Muscle layer of colon (tissue), 2 donors: ENCODE measurements at regions not wholly inside any gene's neighbourhood (a gene's known extent, or its start where the extent isn't known, plus 50 kb on each side); places are given as distances from the start of the nearest gene placed in this dataset.

Experiments
- H3K27ac ChIP-seq: one replicate; pipeline ENCODE4 v1.7.0; 2013; ENCODE audit warnings: low read depth, mild to moderate bottlenecking, low read length, moderate library complexity
- H3K27me3 ChIP-seq, 2 donors: one replicate each; pipeline ENCODE4 v1.7.0; 2013; ENCODE audit warnings: low read length in 2 of 2, mild to moderate bottlenecking in 2 of 2; ENCODE audit not compliant: insufficient read depth in 2 of 2, control insufficient read depth in 1 of 2
- H3K36me3 ChIP-seq: one replicate; pipeline ENCODE4 v1.7.0; 2013; ENCODE audit warnings: mild to moderate bottlenecking, low read length; ENCODE audit not compliant: insufficient read depth
- H3K4me1 ChIP-seq: one replicate; pipeline ENCODE4 v1.7.0; 2013; ENCODE audit warnings: mild to moderate bottlenecking, low read length; ENCODE audit not compliant: insufficient read depth
- H3K4me3 ChIP-seq, 2 donors: one replicate each; pipeline ENCODE4 v1.7.0; 2013; ENCODE audit warnings: low read length in 2 of 2, low read depth in 1 of 2, mild to moderate bottlenecking in 1 of 2, moderate library complexity in 1 of 2
- H3K9ac ChIP-seq: one replicate; pipeline ENCODE4 v1.7.0; 2013; ENCODE audit warnings: low read length
- H3K9me3 ChIP-seq: one replicate; pipeline ENCODE4 v1.7.0; 2013; ENCODE audit warnings: mild to moderate bottlenecking, low read length
- donor health status: abdominal sarcoma.
- donor health status: Adenocarcinoma of cecum.

DNA sequence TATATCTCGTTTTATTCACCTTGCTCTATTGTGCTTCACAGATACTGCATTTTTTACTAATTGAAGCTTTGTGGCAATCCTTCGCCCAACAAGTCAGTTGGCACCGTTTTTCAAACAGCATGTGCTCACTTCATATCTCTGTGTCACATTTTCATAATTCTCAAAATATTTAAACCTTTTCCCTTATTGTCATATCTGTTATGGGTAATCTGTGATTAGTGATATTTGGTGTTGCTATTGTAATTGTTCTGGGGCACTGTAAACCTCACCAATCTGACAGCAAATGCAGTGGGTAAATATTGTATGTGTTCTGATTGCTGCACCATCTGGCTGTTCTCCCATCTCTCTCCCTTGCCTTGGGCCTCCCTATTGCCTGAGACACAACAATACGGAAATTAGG lies 191.3 kb downstream of the BTG1 start:
- H3K27ac ChIP-seq = no peak overlapping the region
- no peaks in the 10 kb centered on the region for H3K36me3 ChIP-seq
- no peaks in the 10 kb centered on the region for H3K9me3 ChIP-seq
- no peak overlapping the region for H3K4me3 ChIP-seq
- H3K27me3 ChIP-seq = no peaks in the 10 kb centered on the region
- H3K4me1 ChIP-seq = no peaks in the 10 kb centered on the region
- no peak overlapping the region for H3K9ac ChIP-seq

DNA sequence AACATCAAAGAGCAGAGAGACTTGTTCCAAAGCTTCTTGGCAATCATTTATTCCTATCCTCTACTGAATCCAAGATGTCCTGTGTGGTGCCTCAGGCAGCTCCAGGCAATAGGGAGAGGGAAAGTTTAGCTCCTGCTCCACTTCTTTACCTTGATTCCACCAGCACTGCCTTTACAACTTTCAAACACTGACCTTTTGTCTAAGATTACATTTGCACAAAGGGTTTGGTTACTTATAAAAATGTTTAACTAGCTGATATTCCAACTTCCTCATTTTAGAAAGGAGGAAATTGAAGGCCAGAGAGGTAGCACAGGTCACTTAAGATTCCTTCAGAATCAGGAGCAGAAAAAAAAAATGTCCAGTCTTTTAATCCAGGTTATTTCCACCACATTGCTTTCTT lies 192.7 kb downstream of the BTG1 start:
- Histone ChIP-seq H3K4me1 (no peaks in the 10 kb centered on the region), H3K27ac (no peak overlapping the region), H3K4me3 (no peak overlapping the region), H3K9ac (no peak overlapping the region), H3K36me3 (no peaks in the 10 kb centered on the region), H3K27me3 (no peaks in the 10 kb centered on the region), H3K9me3 (no peaks in the 10 kb centered on the region)

DNA sequence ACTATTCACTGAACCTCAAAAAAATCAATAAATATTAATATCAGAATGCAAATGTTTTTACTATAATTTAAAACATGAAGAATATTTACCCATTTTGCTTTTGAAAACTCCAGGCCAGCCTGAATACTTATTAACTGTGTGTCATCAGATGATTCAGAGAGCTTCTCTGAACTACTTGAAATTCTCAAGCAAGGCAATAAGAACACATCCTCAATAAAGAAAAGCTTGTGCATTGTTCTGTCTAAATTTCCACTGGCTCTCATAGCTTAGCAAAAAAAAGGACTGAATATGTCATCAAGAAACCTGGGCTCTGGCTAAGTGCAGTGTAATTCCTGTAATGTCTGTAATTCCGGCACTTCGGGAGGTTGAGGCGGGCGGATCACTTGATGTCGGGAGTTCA lies 194.1 kb downstream of the BTG1 start:
- H3K27ac ChIP-seq = no peak overlapping the region
- H3K27me3 ChIP-seq = no peaks in the 10 kb centered on the region
- H3K36me3 ChIP-seq = no peaks in the 10 kb centered on the region
- H3K9me3 ChIP-seq = no peaks in the 10 kb centered on the region
- H3K4me3 ChIP-seq = no peak overlapping the region
- no peaks in the 10 kb centered on the region for H3K4me1 ChIP-seq
- H3K9ac ChIP-seq = no peak overlapping the region

DNA sequence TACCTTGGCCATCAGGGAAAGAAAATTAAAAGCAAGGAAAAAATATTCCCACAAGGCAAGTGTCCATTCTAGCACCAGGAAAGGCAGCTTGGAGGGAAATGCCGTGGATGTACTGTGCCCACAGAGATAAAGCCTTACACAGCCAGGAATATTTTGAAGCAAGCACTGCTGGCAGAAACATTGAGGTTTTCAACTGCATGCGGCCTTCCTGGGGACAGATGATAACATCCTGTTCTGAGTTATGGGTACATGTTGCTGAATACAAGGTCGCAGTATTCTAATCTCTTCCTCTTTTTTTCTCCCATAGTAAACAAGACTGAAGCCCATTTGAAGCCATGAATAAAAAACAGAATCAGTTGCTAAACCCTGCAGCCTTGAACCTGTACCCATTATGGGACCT lies 197.1 kb downstream of the BTG1 start:
- no peaks in the 10 kb centered on the region for H3K36me3 ChIP-seq
- no peaks in the 10 kb centered on the region for H3K4me1 ChIP-seq
- no peak overlapping the region for H3K9ac ChIP-seq
- H3K4me3 ChIP-seq = no peak overlapping the region
- H3K27ac ChIP-seq = no peak overlapping the region
- no peaks in the 10 kb centered on the region for H3K9me3 ChIP-seq
- H3K27me3 ChIP-seq = no peaks in the 10 kb centered on the region

DNA sequence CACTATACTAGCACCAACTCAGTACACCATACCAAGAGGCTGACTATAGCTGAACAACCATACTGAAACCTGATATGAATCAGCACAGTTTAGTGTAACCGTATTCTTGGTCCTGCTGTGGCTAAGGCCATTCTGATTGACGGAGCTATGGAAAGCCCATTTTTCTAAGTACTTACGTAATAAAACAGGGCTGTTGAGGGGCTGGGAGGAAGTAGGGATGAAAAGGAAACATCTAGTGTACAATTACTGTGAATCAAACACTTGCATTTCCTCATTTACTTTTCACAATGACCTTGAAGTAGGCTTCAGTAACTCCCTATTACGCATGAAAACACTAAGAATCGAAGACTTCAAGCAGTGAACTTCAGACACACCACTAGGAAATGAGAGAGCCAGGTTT lies 198.2 kb downstream of the BTG1 start:
- Histone ChIP-seq H3K27ac (no peak overlapping the region), H3K4me1 (no peaks in the 10 kb centered on the region), H3K9me3 (no peaks in the 10 kb centered on the region), H3K36me3 (no peaks in the 10 kb centered on the region), H3K4me3 (no peak overlapping the region), H3K27me3 (no peaks in the 10 kb centered on the region), H3K9ac (no peak overlapping the region)

DNA sequence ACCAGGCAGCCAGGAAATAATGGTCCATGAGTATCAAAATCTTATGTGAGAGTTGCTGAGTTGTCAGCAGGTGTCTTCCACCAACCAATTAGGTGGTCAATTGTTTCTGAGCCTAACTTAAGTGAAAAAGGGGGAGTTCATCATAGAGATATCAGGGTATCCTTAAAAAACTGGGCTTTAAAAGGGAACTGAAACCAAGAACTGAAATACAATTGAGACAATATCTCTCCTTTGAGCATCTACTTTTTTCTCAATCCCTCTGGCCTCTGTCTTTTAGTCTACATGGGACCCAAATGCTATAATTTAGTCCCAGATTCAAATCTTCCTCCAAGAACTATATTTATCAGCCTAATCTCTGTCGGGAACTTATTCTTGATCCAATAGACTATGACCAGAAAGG lies 201.0 kb downstream of the BTG1 start:
- Histone ChIP-seq H3K9me3 (no peaks in the 10 kb centered on the region), H3K27me3 (no peaks in the 10 kb centered on the region), H3K36me3 (no peaks in the 10 kb centered on the region), H3K4me3 (no peak overlapping the region), H3K9ac (no peak overlapping the region), H3K4me1 (no peaks in the 10 kb centered on the region), H3K27ac (no peak overlapping the region)

DNA sequence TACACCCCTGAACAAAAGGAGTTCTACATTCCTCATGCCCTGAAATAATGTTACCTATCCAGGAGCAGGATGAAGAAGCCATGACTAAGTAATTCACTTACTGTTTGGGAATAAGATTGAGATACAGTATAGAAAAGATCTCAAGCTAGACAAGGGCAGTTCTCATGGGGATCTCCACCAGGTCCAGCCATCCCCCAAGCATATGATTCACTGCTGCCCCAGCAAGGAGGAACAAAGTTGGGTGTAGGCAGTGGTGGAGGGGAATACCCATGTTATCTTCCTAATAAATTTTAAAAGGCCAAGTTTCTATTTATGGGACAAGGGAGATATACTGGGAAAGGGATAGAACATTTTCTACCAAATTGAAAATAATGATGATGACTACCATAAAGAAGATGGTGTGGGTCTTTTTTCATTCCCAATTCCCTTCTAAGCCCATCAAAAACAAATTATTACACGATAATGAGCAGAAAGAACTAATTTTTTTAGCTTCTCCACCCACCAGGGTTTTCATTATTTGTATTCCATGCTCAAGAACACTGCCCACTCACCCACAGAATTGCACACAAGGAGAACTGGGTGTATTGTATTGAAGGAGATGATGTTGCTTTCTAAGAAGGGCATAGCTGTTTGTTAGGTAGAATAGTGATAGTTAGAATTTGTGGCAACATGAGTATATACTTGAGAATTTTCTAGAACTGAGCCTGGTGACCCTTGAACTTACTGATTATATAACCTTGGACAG lies 204.6 kb downstream of the BTG1 start:
- Histone ChIP-seq H3K4me3 (no peak overlapping the region), H3K9ac (no peak overlapping the region), H3K27ac (no peak overlapping the region), H3K4me1 (no peaks in the 10 kb centered on the region), H3K36me3 (no peaks in the 10 kb centered on the region), H3K9me3 (no peaks in the 10 kb centered on the region), H3K27me3 (no peaks in the 10 kb centered on the region)

DNA sequence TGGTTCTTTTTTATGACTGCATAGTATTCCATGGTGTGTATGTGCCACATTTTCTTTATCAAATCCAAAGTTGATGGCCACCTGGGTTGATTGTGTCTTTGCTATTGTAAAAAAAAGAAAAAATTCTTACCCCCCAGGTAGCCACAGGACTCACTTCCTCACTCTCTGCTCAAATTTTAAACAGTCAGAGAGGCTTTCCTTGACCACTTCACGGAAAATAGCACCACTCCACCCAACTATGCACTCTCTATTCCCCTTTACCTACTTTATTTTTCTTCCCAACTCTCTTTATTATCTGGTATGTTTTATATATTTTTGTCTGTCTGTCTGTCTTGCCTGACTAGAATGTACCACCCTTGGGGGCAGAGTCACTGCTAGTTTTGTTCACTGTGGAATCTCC lies 205.3 kb downstream of the BTG1 start:
- no peaks in the 10 kb centered on the region for H3K4me1 ChIP-seq
- no peaks in the 10 kb centered on the region for H3K36me3 ChIP-seq
- H3K4me3 ChIP-seq = no peak overlapping the region
- H3K27me3 ChIP-seq = no peaks in the 10 kb centered on the region
- no peaks in the 10 kb centered on the region for H3K9me3 ChIP-seq
- H3K9ac ChIP-seq = no peak overlapping the region
- no peak overlapping the region for H3K27ac ChIP-seq

DNA sequence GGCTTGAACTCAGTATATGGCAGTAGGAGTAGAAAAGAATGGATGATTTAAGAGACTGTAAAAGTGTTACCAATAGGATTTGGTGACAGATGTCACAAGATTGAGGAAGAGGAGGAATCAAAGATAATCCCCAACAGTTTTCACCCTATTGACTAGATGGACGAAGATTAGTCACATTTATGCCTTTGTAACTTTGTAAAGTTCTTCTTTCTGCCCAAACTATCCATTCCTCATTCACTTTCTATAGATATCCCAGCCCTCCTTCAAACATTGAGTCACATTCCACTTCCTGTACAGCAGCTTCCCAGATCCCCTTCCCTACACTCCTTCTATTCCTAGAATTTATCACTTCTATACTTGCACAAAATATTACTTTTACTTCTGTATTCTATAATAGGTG lies 207.9 kb downstream of the BTG1 start:
- Histone ChIP-seq H3K9me3 (no peaks in the 10 kb centered on the region), H3K36me3 (no peaks in the 10 kb centered on the region), H3K4me1 (no peaks in the 10 kb centered on the region), H3K27me3 (no peaks in the 10 kb centered on the region), H3K4me3 (no peak overlapping the region), H3K9ac (no peak overlapping the region), H3K27ac (no peak overlapping the region)

DNA sequence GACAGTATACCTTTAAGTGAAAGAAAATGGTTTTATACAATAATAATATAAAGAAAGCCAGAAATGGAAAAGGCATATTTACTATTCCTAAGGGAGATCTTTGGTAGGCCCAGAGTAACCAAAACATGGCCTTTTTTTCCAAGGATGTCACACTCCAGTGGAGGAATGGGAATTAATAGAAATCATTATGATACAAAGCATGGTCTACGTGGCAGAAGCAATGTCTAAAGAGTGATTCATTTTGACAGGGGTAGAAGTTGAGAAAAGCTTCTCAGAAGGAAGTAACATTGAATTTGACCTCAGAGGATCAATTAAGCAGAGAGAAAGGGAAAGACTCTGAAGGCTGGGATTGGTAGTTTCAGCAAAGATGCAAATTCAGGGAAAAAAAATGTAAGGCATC lies 208.6 kb downstream of the BTG1 start:
- no peak overlapping the region for H3K4me3 ChIP-seq
- H3K4me1 ChIP-seq = no peaks in the 10 kb centered on the region
- H3K9ac ChIP-seq = no peak overlapping the region
- H3K36me3 ChIP-seq = no peaks in the 10 kb centered on the region
- no peak overlapping the region for H3K27ac ChIP-seq
- no peaks in the 10 kb centered on the region for H3K27me3 ChIP-seq
- no peaks in the 10 kb centered on the region for H3K9me3 ChIP-seq

DNA sequence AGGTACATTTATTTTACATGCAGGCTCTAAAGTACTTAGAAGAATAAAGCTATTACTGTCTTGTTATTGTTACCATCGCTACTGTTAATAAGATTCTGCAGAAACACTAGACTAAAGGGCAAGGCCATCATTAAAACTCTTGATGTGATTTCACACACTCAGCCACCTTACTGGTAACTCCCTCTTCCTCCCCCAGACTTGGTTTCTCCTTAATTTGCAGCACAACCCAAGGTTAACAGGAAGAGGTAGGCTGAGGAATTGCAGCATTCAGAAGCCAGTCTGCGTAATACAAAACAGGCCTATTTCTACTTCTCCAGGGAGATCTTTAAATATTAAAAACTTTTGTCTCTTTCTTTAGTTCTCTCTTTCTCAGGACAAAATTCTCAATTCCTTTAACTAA lies 210.3 kb downstream of the BTG1 start:
- Histone ChIP-seq H3K9ac (no peak overlapping the region), H3K9me3 (no peaks in the 10 kb centered on the region), H3K4me3 (no peak overlapping the region), H3K36me3 (no peaks in the 10 kb centered on the region), H3K27me3 (no peaks in the 10 kb centered on the region), H3K4me1 (peaks cover 5% of the 10 kb centered on the region), H3K27ac (no peak overlapping the region)

DNA sequence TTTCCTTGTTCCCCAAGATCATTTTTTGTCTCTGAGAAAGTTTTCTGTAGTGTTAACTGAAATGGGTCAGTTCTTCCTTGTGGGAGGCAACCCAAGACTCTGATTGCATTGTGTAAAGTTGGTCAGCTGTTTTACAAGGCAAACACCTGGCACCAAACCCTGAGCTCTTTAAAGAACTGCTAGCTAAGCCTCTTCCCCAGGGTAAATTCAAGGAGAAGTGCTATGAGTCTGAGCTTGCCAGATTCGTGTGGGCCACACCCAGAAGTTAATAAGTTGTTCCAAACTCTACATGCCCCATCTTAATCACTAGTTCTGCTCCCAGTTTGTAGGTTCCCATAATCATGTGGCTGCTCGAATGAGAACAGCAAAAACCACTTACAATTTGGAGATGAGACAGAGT lies 214.5 kb downstream of the BTG1 start:
- no peak overlapping the region for H3K27ac ChIP-seq
- H3K4me1 ChIP-seq = peaks cover 5% of the 10 kb centered on the region

More for the DNA sequence above, 214.5 kb downstream of the BTG1 start:
- no peaks in the 10 kb centered on the region for H3K9me3 ChIP-seq
- H3K4me3 ChIP-seq = no peak overlapping the region
- H3K27me3 ChIP-seq = no peaks in the 10 kb centered on the region
- no peak overlapping the region for H3K9ac ChIP-seq
- no peaks in the 10 kb centered on the region for H3K36me3 ChIP-seq
